ENCODE measurements at regions not wholly inside any gene's neighbourhood (a gene's known extent, or its start where the extent isn't known, plus 50 kb on each side); places are given as distances from the start of the nearest gene placed in this dataset.

GRCh38 chr2:6353669-6354068 is 512.0 kb downstream of the CMPK2 start:
- Histone ChIP-seq H3K36me3 (ENCODE audit: insufficient read depth, low read length) (no peaks in the 10 kb centered on the region), H3K9ac (ENCODE audit: low read depth, low read length) (no peak overlapping the region), H3K79me2 (ENCODE audit: insufficient read depth, low read length) (no peaks in the 10 kb centered on the region), H3K27ac (ENCODE audit: low read length) (no peak overlapping the region), H2AFZ (ENCODE audit: low read depth, low read length) (no peak overlapping the region), H3K4me3 (ENCODE audit: low read depth in 1 of 2, low read length in 2 of 2) (no peak overlapping the region), H4K20me1 (ENCODE audit: insufficient read depth, low read length) (no peaks in the 10 kb centered on the region), H3K27me3 (ENCODE audit: insufficient read depth, low read length, poor library complexity) (no peaks in the 10 kb centered on the region), H3K9me3 (ENCODE audit: insufficient read depth, low read length, severe bottlenecking) (no peaks in the 10 kb centered on the region), H3K4me1 (ENCODE audit: insufficient read depth, low read length) (no peaks in the 10 kb centered on the region), H3K4me2 (ENCODE audit: insufficient read depth, low read length) (no peak overlapping the region)
- ATAC-seq (ENCODE audit: insufficient read depth, low read depth) (no peak), DNase-seq (no peak)
- no peak for TF ChIP-seq EZH2 (IDR thresholded peaks at IDR 0.05; ENCODE audit: borderline replicate concordance, low read depth, low read length, severe bottlenecking)
- no peak for TF ChIP-seq CTCF (IDR thresholded peaks at IDR 0.05; ENCODE audit: borderline replicate concordance, extremely low read depth, low read length, poor library complexity, severe bottlenecking)

DNA sequence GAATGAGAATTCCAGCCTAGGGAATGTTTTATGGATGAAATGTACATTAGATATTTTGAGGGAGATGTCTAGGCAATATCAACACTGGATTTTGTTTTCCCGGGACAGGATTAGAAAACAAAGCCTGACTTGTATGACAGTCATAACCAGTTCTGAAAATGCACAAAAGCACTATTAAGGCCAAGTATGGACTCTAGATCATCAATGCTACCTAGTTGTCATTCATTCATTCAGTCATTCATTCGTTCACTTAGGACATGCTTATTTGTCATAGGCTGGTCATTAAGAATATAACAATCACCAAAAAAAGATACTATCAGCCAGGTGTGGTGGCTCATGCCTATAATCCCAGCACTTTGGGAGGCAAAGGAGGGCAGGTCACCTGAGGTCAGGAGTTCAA is 511.2 kb downstream of the CMPK2 start:
- H2AFZ ChIP-seq (ENCODE audit: low read depth, low read length), result no peak overlapping the region
- H3K4me1 ChIP-seq (ENCODE audit: insufficient read depth, low read length), result no peaks in the 10 kb centered on the region
- no peak overlapping the region for H3K9ac ChIP-seq (ENCODE audit: low read depth, low read length)
- no peaks in the 10 kb centered on the region for H3K9me3 ChIP-seq (ENCODE audit: insufficient read depth, low read length, severe bottlenecking)
- no peak overlapping the region for H3K27ac ChIP-seq (ENCODE audit: low read length)
- TF ChIP-seq CTCF (IDR thresholded peaks at IDR 0.05; ENCODE audit: borderline replicate concordance, extremely low read depth, low read length, poor library complexity, severe bottlenecking), result no peak
- no peak for TF ChIP-seq EZH2 (IDR thresholded peaks at IDR 0.05; ENCODE audit: borderline replicate concordance, low read depth, low read length, severe bottlenecking)
- H3K79me2 ChIP-seq (ENCODE audit: insufficient read depth, low read length), result no peaks in the 10 kb centered on the region
- no peaks in the 10 kb centered on the region for H4K20me1 ChIP-seq (ENCODE audit: insufficient read depth, low read length)
- H3K4me3 ChIP-seq (ENCODE audit: low read depth in 1 of 2, low read length in 2 of 2), result no peak overlapping the region
- no peak overlapping the region for H3K4me2 ChIP-seq (ENCODE audit: insufficient read depth, low read length)
- no peaks in the 10 kb centered on the region for H3K36me3 ChIP-seq (ENCODE audit: insufficient read depth, low read length)
- DNase-seq, result no peak
- no peak for ATAC-seq (ENCODE audit: insufficient read depth, low read depth)
- no peaks in the 10 kb centered on the region for H3K27me3 ChIP-seq (ENCODE audit: insufficient read depth, low read length, poor library complexity)

GRCh38 chr2:6355886-6356761 is 509.6 kb downstream of the CMPK2 start:
- H3K9ac ChIP-seq (ENCODE audit: low read depth, low read length), result no peak overlapping the region

More at GRCh38 chr2:6355886-6356761, 509.6 kb downstream of the CMPK2 start:
- H3K27me3 ChIP-seq (ENCODE audit: insufficient read depth, low read length, poor library complexity), result no peaks in the 10 kb centered on the region
- DNase-seq (no peak), ATAC-seq (ENCODE audit: insufficient read depth, low read depth) (no peak)
- no peaks in the 10 kb centered on the region for H4K20me1 ChIP-seq (ENCODE audit: insufficient read depth, low read length)
- H3K4me3 ChIP-seq (ENCODE audit: low read depth in 1 of 2, low read length in 2 of 2), result no peak overlapping the region
- no peak overlapping the region for H2AFZ ChIP-seq (ENCODE audit: low read depth, low read length)
- no peaks in the 10 kb centered on the region for H3K9me3 ChIP-seq (ENCODE audit: insufficient read depth, low read length, severe bottlenecking)
- no peak overlapping the region for H3K27ac ChIP-seq (ENCODE audit: low read length)
- no peaks in the 10 kb centered on the region for H3K36me3 ChIP-seq (ENCODE audit: insufficient read depth, low read length)
- H3K79me2 ChIP-seq (ENCODE audit: insufficient read depth, low read length), result no peaks in the 10 kb centered on the region
- TF ChIP-seq CTCF (IDR thresholded peaks at IDR 0.05; ENCODE audit: borderline replicate concordance, extremely low read depth, low read length, poor library complexity, severe bottlenecking), result no peak
- TF ChIP-seq EZH2 (IDR thresholded peaks at IDR 0.05; ENCODE audit: borderline replicate concordance, low read depth, low read length, severe bottlenecking), result no peak
- H3K4me1 ChIP-seq (ENCODE audit: insufficient read depth, low read length), result no peaks in the 10 kb centered on the region
- no peak overlapping the region for H3K4me2 ChIP-seq (ENCODE audit: insufficient read depth, low read length)
